B cell (primary cell): ENCODE measurements at regions not wholly inside any gene's neighbourhood (a gene's known extent, or its start where the extent isn't known, plus 50 kb on each side); places are given as distances from the start of the nearest gene placed in this dataset.

Experiments used
- ATAC-seq: fragments of 200-7000 bp; cut with Tn5 transposase; one replicate; pipeline ENCODE4 v1.10.0; 2021; ENCODE audit warnings: low read depth, mild to moderate bottlenecking, moderate number of reproducible peaks, moderate library complexity
- CTCF ChIA-PET: fragments of 350-600 bp; sonication (Branson Sonifier 250); formaldehyde crosslinking; loops from one replicate; lab custom pipeline; 2021; ENCODE audit warnings: antibody characterized with exemption, inconsistent platforms; lab: Charles Lee
- POLR2A ChIA-PET: fragments of 350-600 bp; sonication (Branson Sonifier 250); formaldehyde crosslinking; loops from one replicate; lab custom pipeline; 2021; ENCODE audit warnings: antibody characterized with exemption; lab: Charles Lee
- DNase-seq: peaks from one replicate; pipeline ENCODE4 v3.0.0; 2013
- H2AFZ ChIP-seq: 2 replicates; pipeline ENCODE4 v1.6.1; 2012; ENCODE audit warnings: mild to moderate bottlenecking, low read depth, low read length; ENCODE audit not compliant: insufficient read depth, poor library complexity, severe bottlenecking
- H3K27ac ChIP-seq, 2 donors: 1 replicate in 1 of 2; 2 replicates in 1 of 2; pipeline ENCODE4 v1.5.1; 2012 to 2013; ENCODE audit warnings: low read length in 2 of 2, mild to moderate bottlenecking in 2 of 2, moderate library complexity in 1 of 2
- H3K27me3 ChIP-seq, 4 experiments: fragments of 200-600 bp in 1 of 4; sonication (generic) in 1 of 4; replicated peaks in 1 of 4; 1 replicate in 2 of 4; 2 replicates in 2 of 4; pipeline versions ENCODE4 v1.6.1 to v1.7.0; 2013 to 2016; ENCODE audit warnings: low read length in 3 of 4, mild to moderate bottlenecking in 2 of 4, mixed read lengths in 1 of 4, moderate library complexity in 1 of 4; ENCODE audit not compliant: insufficient read depth in 4 of 4, control insufficient read depth in 3 of 4; ENCODE audit errors: control extremely low read depth in 1 of 4
- H3K36me3 ChIP-seq, 2 experiments: replicated peaks in 1 of 2; 1 replicate in 1 of 2; 2 replicates in 1 of 2; pipeline versions ENCODE4 v1.6.1 to v1.7.1; 2013; ENCODE audit warnings: low read length in 1 of 2; ENCODE audit not compliant: insufficient read depth in 2 of 2, control insufficient read depth in 1 of 2; ENCODE audit errors: control extremely low read depth in 1 of 2, extremely low read depth in 1 of 2
- H3K4me1 ChIP-seq, 2 donors: fragments of 200-600 bp in 1 of 2; sonication (generic) in 1 of 2; 1 replicate in 1 of 2; 2 replicates in 1 of 2; pipeline versions ENCODE4 v1.5.1 to v1.6.1; 2013 to 2017; ENCODE audit warnings: low read length in 2 of 2; ENCODE audit not compliant: control insufficient read depth in 2 of 2, insufficient read depth in 2 of 2
- H3K4me2 ChIP-seq: replicated peaks from 2 replicates; pipeline ENCODE3; 2012; ENCODE audit warnings: mild to moderate bottlenecking, low read depth, low read length; ENCODE audit not compliant: poor library complexity, severe bottlenecking
- H3K4me3 ChIP-seq, 5 experiments: fragments of 200-600 bp in 1 of 5; sonication (generic) in 1 of 5; 1 replicate in 3 of 5; 2 replicates in 2 of 5; pipeline versions ENCODE4 v1.5.1 to v1.7.0; 2011 to 2016; ENCODE audit warnings: low read length in 4 of 5, mild to moderate bottlenecking in 4 of 5, low read depth in 2 of 5, control low read depth in 1 of 5, moderate library complexity in 1 of 5; ENCODE audit not compliant: insufficient read depth in 1 of 5; ENCODE audit errors: control extremely low read depth in 1 of 5, extremely low read depth in 1 of 5
- H3K79me2 ChIP-seq: fragments of 200-600 bp; sonication (generic); one replicate; pipeline ENCODE4 v1.6.0; 2016; ENCODE audit warnings: low read length; ENCODE audit not compliant: control insufficient read depth, insufficient read depth
- H3K9ac ChIP-seq: fragments of 200-600 bp; sonication (generic); 2 replicates; pipeline ENCODE4 v1.6.1; 2017; ENCODE audit warnings: mild to moderate bottlenecking, low read length, moderate library complexity
- H3K9me3 ChIP-seq, 3 donors: one replicate each; pipeline versions ENCODE4 v1.6.1 to v1.7.1; 2013; ENCODE audit warnings: low read length in 2 of 3; ENCODE audit not compliant: control insufficient read depth in 2 of 3, insufficient read depth in 1 of 3; ENCODE audit errors: control extremely low read depth in 1 of 3
- H4K20me1 ChIP-seq: 2 replicates; pipeline ENCODE4 v1.6.0; 2012; ENCODE audit warnings: mild to moderate bottlenecking, low read length; ENCODE audit not compliant: insufficient read depth, control insufficient read depth, poor library complexity, severe bottlenecking
- H3K27ac Mint-ChIP-seq: one replicate; pipeline ENCODE4 v1.8.0; 2021; ENCODE audit warnings: mixed read lengths
- H3K27me3 Mint-ChIP-seq: one replicate; pipeline ENCODE4 v1.8.0; 2021; ENCODE audit warnings: mixed read lengths
- H3K4me1 Mint-ChIP-seq: one replicate; pipeline ENCODE4 v1.8.0; 2021; ENCODE audit warnings: mixed read lengths
- H3K4me3 Mint-ChIP-seq: one replicate; pipeline ENCODE4 v1.8.0; 2021; ENCODE audit warnings: mixed read lengths
- H3K9me3 Mint-ChIP-seq: one replicate; pipeline ENCODE4 v1.8.0; 2022; ENCODE audit warnings: mixed read lengths; ENCODE audit not compliant: insufficient read depth
- EZH2 ChIP-seq: IDR thresholded peaks from 2 replicates; pipeline ENCODE4 v1.6.1; 2012; ENCODE audit warnings: borderline replicate concordance, low read depth, mild to moderate bottlenecking, moderate library complexity, low read length; ENCODE audit not compliant: insufficient read depth, poor library complexity, severe bottlenecking
- whole genome bisulfite sequencing: methylation state at CpG from one replicate; pipeline ENCODE4 v1.1.5; 2013; ENCODE audit warnings: missing lambda C conversion rate; ENCODE audit not compliant: insufficient coverage; 5-methylcytosine and 5-hydroxymethylcytosine counted together
- intact Hi-C: fragments of 100-400 bp; cut with micrococcal nuclease; formaldehyde crosslinking; loops from one replicate; pipeline ENCODE4 v1.10.0; 2022
- TF ChIP-seq, protein P1 (sequence below): fragments of 200-600 bp; IDR thresholded peaks from one replicate; pipeline ENCODE4 v1.8.0; 2022; ENCODE audit warnings: antibody characterized with exemption, mild to moderate bottlenecking

DNA sequence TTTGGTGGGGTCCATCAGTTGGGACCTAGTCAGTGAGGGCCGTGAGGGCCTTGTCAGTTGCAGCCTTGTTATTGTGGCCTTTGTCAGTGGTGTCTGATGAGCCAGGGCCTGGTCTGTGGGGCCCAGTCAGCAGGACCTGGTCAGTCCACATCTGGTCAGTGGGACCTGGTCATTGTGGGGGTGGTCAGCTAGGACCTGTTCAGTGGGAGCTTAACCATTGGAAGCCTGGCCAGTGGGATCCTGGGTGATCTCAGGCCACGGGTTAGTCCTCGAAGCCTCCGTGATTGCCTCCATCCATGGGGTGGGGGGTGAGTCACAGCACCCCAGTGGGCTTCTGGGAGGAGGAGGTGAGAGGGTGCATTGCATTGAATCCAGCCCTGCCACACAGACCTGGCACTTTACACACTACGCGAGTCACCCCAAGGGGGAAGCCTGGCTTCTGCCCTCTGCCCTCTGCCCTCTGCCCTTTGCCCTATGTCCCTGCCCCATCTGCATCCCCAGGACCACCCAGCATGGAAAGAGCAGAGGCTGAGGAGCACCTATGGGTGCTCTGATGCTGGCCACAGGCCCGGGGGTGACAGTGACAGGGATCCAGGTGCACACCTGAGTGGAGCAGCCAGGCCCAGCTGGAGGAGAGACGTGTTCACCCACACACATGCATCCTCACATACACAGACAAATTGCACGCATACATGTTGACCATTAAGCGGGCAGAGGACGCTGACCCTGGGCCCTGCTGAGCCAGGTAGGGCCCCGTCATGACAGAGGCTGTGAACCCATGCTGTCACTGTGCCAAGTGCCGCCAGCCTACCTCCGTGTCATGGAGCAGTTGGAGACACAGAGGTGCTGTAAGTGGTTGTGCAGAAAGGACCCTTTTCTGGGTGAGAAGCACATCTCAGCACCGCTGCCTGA lies 59.8 kb upstream of the TPM4 start:
- H3K27ac ChIP-seq: no peak overlapping the region
- H3K27me3 Mint-ChIP-seq: no peaks in the 10 kb centered on the region
- no peak overlapping the region for H3K9ac ChIP-seq
- intact Hi-C loops: no loop called here
- no peaks in the 10 kb centered on the region for H3K4me1 Mint-ChIP-seq
- WGBS: 85% methylated on average over 12 of the region's 15 CpGs
- no peak for ATAC-seq
- H3K4me3 ChIP-seq: no peak overlapping the region
- no peaks in the 10 kb centered on the region for H4K20me1 ChIP-seq
- H3K4me1 ChIP-seq: no peaks in the 10 kb centered on the region
- peak; percentile 4 for DNase-seq
- no peak overlapping the region for H3K27ac Mint-ChIP-seq
- H3K27me3 ChIP-seq: no peaks in the 10 kb centered on the region
- no peaks in the 10 kb centered on the region for H3K79me2 ChIP-seq
- H2AFZ ChIP-seq: no peak overlapping the region
- H3K4me3 Mint-ChIP-seq: no peak overlapping the region
- H3K9me3 ChIP-seq: no peaks in the 10 kb centered on the region
- H3K9me3 Mint-ChIP-seq: no peaks in the 10 kb centered on the region
- no peak overlapping the region for H3K4me2 ChIP-seq
- CTCF ChIA-PET: no interaction called here
- POLR2A ChIA-PET: no interaction called here
- TF ChIP-seq, protein P1, sequence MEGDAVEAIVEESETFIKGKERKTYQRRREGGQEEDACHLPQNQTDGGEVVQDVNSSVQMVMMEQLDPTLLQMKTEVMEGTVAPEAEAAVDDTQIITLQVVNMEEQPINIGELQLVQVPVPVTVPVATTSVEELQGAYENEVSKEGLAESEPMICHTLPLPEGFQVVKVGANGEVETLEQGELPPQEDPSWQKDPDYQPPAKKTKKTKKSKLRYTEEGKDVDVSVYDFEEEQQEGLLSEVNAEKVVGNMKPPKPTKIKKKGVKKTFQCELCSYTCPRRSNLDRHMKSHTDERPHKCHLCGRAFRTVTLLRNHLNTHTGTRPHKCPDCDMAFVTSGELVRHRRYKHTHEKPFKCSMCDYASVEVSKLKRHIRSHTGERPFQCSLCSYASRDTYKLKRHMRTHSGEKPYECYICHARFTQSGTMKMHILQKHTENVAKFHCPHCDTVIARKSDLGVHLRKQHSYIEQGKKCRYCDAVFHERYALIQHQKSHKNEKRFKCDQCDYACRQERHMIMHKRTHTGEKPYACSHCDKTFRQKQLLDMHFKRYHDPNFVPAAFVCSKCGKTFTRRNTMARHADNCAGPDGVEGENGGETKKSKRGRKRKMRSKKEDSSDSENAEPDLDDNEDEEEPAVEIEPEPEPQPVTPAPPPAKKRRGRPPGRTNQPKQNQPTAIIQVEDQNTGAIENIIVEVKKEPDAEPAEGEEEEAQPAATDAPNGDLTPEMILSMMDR: no peak
- TF ChIP-seq EZH2: no peak
- H3K36me3 ChIP-seq: no peaks in the 10 kb centered on the region

DNA sequence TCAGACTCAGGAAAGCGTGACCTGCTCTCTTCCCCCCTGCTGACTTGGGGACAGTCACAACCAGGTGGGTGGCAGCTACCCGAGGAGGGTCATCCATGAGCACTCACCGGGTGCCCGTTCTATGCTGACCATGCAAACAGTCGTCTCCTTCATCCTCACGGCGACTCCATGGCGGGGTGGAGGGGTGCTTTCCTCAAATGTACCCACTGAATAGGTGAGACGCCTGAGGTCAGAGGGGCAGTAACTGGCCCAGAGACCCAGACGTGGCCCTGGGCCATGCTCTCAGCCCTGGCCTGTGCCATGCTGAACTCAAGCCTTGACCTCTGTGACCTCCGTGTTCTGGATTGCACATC lies 59.2 kb upstream of the TPM4 start:
- no peaks in the 10 kb centered on the region for H4K20me1 ChIP-seq
- no peak overlapping the region for H3K9ac ChIP-seq
- no peaks in the 10 kb centered on the region for H3K9me3 ChIP-seq
- H3K27ac ChIP-seq: no peak overlapping the region
- 94% methylated on average over 9 of the region's 11 CpGs for WGBS
- no peak overlapping the region for H3K4me2 ChIP-seq
- Mint-ChIP-seq H3K9me3 (no peaks in the 10 kb centered on the region), H3K27ac (no peak overlapping the region), H3K27me3 (no peaks in the 10 kb centered on the region), H3K4me3 (no peak overlapping the region), H3K4me1 (no peaks in the 10 kb centered on the region)
- ChIA-PET CTCF (no interaction called here), POLR2A (no interaction called here)
- H2AFZ ChIP-seq: no peak overlapping the region
- intact Hi-C loops: no loop called here
- no peaks in the 10 kb centered on the region for H3K4me1 ChIP-seq
- peaks cover 0 to 2% (median 0%) of the 10 kb centered on the region in 4 experiments for H3K27me3 ChIP-seq
- no peak for TF ChIP-seq EZH2
- TF ChIP-seq, protein P1: no peak
- ATAC-seq: no peak
- no peaks in the 10 kb centered on the region for H3K36me3 ChIP-seq
- no peak overlapping the region for H3K4me3 ChIP-seq
- H3K79me2 ChIP-seq: no peaks in the 10 kb centered on the region
- no peak for DNase-seq
